ENCODE measurements at regions not wholly inside any gene's neighbourhood (a gene's known extent, or its start where the extent isn't known, plus 50 kb on each side); places are given as distances from the start of the nearest gene placed in this dataset.
"Not testable (repeated sequence)": the region's sequence is repeated elsewhere in the genome, so short reads cannot be mapped to it uniquely, and the experiment has no call there.

DNA sequence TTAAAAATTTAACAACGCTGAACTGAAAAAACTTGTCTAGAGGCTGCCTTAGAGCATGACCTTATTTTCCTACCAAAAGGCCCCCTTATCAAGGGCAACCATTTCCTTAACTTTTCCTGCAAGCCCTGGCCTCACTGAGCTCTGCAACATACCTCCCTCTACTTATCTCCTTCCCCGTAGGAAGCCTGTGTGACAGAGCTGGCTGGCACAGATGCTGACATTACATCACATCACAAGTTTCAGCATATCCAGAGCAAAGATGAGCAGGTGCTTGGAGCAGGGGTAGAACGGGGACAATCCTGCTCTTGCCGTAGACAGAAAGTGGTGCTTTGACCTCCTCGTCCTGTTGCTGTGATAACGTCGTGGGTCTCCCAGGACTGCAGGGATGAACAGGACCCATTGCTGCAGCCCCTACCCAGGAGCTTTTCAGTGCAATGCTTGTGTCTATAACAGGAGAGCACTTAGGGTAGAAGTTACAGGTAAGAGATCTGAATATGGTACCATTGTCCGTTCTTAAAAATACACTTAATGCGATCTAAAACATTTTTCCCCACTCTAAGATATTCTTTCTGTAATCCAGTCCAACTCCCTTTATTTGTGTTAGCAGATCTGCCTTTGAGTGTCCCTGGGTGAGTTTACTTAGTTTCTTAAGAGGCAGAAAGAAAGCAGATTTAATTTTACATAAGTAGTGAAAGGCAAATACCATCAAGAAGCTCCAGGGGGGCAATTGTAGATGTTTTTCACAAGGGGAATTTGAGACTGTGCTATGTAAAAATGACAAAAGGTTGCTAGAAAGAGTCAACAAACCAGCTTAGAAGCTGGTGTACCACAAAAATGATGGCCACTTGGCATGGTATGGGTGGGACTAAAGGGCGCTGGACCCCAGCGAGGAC lies 101.9 kb upstream of the EFNA5 start:
- DNase-seq (ENCODE audit: low spot score), result no peak

DNA sequence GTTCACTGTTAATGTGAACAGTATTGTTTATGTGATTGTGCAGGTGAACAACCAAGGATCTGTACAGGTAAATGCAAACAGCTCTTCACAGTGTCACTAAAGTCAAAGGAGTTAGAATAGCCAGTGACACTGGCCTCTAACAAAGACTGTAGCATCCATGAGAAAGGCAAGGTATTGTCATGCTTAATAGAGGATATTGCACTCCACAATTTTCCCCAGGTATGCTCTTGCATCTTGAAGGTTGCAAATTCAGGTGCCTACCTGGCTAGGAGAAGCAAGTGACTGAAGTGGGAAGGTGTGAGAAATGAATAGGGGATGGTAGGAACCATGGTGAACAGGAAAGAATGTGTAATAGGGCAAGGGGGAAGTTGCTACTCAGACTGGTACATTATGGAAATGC lies 101.2 kb upstream of the EFNA5 start:
- no peak for DNase-seq (ENCODE audit: low spot score)

GRCh38 chr5:107770051-107770450 lies 99.3 kb upstream of the EFNA5 start:
- no peak for DNase-seq (ENCODE audit: low spot score)

DNA sequence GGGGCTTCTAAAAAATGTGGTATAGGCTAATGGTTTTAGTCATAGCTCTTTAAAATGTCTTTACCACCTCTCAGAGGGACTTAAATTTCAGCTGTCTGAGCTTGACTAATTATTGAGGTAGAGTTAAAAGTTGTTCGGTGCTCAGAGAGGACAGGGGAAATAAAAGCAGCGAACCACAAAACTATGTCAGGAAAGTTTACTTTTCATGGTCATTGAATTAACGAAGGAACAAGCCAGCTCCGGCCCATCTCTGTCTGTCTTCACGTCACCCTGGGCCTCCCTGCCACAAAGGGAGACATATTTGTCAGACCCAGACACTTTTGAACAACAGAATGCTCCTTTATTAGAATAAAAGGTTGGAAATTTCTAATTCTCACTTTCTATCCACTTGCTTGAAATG lies 98.8 kb upstream of the EFNA5 start:
- DNase-seq (ENCODE audit: low spot score), result no peak

DNA sequence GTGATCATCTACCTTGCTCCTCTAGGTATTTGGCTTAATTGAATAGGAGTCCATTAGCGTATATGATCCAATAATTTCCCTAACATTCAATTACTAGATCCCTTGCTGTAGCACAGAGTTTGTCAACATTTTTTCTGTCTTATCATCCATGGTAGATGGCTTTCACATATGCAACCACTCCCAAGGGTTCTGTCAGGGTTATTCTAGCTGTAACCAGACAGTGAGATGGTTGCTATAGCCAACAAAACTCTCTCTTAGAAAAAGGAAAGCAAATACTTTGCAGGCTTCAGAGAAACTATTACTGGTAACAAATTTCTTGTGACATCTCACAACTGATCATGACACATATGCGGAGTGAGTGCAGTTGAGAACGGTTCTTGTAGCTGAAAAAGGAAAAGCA lies 96.2 kb upstream of the EFNA5 start:
- no peak for DNase-seq (ENCODE audit: low spot score)

GRCh38 chr5:107766439-107766838 lies 95.7 kb upstream of the EFNA5 start:
- no peak for DNase-seq (ENCODE audit: low spot score)

GRCh38 chr5:107765805-107766063 lies 95.0 kb upstream of the EFNA5 start:
- DNase-seq (ENCODE audit: low spot score), result no peak

GRCh38 chr5:107764976-107765804 lies 94.5 kb upstream of the EFNA5 start:
- no peak for DNase-seq (ENCODE audit: low spot score)

DNA sequence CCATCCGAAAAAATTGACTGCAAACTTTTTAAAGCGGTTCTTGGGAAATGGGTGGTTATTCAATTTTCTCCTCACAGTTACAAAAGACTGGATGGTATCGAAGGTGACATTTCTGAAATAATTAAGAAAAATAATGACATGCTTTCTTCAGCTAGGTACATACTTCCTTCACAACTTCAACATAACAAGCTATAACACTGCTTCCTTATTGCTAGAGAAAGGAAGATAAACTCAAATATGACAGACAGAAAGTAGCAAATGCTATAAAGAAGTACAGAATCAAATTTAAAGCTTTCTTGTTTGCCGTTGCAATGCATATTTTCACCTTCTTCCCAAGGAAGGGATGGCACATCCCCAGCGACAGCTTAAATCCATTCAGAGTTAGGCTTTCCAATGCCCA lies 93.5 kb upstream of the EFNA5 start:
- DNase-seq (ENCODE audit: low spot score), result no peak

GRCh38 chr5:107753427-107753826 lies 82.7 kb upstream of the EFNA5 start:
- DNase-seq (ENCODE audit: low spot score), result no peak

DNA sequence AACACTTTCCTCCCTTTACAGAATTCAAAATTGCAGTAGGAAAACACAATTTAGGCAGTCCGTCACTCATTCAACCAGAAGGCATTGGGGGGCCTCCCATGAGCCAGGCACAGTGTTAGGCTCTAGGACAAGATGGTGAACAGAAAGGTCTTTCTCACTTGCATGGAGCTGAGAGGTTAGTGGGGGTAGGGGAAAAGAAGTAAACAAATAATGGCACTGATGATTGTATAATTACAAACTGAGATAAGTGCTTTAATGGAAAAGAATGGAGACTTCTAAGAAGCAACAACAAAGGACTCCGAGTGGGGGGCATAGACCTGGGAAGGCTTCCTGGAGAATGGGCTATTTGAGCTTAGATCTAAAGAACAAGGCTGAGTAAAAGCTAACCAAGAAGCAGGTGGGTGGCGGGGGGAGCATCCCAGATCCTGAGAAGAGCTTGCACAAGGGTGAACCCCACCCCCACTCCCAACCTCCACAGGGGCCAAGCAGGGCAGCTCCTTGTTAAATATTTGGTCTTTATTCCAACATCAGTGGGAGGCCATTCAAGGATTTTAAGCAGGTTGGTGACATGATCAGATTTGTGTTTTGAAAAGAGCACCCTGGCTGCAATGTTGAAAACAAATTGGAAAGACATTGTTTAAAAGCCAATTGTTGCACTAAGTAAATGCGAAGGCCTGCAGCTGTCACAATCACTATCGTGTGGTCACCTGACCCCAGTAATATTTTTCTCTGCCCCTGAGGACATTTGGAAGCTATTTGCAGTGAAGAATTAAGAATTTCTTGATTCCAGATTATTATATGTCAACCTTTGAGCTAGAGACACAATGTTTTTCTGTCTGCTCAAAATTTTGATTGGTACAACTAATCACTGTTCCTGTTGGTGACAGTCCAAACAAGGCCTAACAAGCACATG lies 73.9 kb upstream of the EFNA5 start:
- DNase-seq (ENCODE audit: low spot score), result no peak

- DNase-seq (ENCODE audit: low spot score), result peak; percentile 55
These were observed 72.8 kb upstream of the EFNA5 start for GRCh38 chr5:107743373-107744000.

- DNase-seq (ENCODE audit: low spot score), result no peak
These were observed 68.9 kb upstream of the EFNA5 start for GRCh38 chr5:107739661-107740060.

- DNase-seq (ENCODE audit: low spot score), result no peak
These were observed 65.9 kb upstream of the EFNA5 start for GRCh38 chr5:107736638-107737037.

GRCh38 chr5:107736089-107736488 lies 65.4 kb upstream of the EFNA5 start:
- DNase-seq (ENCODE audit: low spot score), result not testable (repeated sequence)

- DNase-seq (ENCODE audit: low spot score), result no peak
These were observed 64.8 kb upstream of the EFNA5 start for GRCh38 chr5:107735558-107735957.

DNA sequence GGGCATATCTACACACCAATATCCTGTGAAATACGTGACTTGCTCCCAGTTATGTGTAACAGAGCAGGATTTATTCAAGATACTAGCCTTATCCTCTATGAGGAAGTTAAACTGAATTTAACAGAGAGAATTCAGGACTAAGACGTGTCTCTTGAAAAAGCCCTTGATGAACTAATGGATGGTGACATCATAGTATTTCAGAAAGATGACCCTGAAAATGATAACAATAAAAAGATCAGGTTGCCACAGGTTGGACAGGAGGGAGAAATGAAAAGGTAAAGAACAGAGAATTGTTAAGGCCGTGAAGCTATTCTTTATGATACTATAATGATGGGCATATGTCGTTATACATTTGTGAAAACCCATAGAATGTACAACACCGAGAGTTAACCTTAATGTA lies 56.2 kb upstream of the EFNA5 start:
- no peak for DNase-seq (ENCODE audit: low spot score)

GRCh38 chr5:107724642-107725041 lies 53.9 kb upstream of the EFNA5 start:
- no peak for DNase-seq (ENCODE audit: low spot score)

GRCh38 chr5:107721241-107721640 lies 50.5 kb upstream of the EFNA5 start:
- DNase-seq (ENCODE audit: low spot score), result not testable (repeated sequence)
